Neuronal stem cell (in vitro differentiated cells): ENCODE measurements at regions not wholly inside any gene's neighbourhood (a gene's known extent, or its start where the extent isn't known, plus 50 kb on each side); places are given as distances from the start of the nearest gene placed in this dataset.

Source experiments
- DNase-seq: peaks from one replicate; pipeline ENCODE4 v3.0.0-alpha.2; 2013; ENCODE audit warnings: low spot score
- H2AFZ ChIP-seq: one replicate; pipeline ENCODE4 v1.6.1; 2013; ENCODE audit warnings: mild to moderate bottlenecking, low read length, inconsistent platforms
- H2AK5ac ChIP-seq: 2 replicates; pipeline ENCODE4 v1.6.1; 2013; ENCODE audit warnings: low read depth, mild to moderate bottlenecking, inconsistent platforms, low read length, moderate library complexity, mixed read lengths
- H2BK120ac ChIP-seq: 2 replicates; pipeline ENCODE4 v1.6.1; 2013; ENCODE audit warnings: low read depth, mild to moderate bottlenecking, inconsistent platforms, low read length, moderate library complexity, mixed read lengths
- H2BK12ac ChIP-seq: one replicate; pipeline ENCODE4 v1.6.1; 2013; ENCODE audit warnings: low read length, inconsistent platforms
- H2BK15ac ChIP-seq: 2 replicates; pipeline ENCODE4 v1.6.1; 2013; ENCODE audit warnings: mild to moderate bottlenecking, low read length, inconsistent platforms, mixed read lengths
- H2BK5ac ChIP-seq: one replicate; pipeline ENCODE4 v1.6.1; 2013; ENCODE audit warnings: inconsistent platforms, mild to moderate bottlenecking, low read length, moderate library complexity
- H3K14ac ChIP-seq: one replicate; pipeline ENCODE4 v1.6.1; 2013; ENCODE audit warnings: low read length, inconsistent platforms
- H3K18ac ChIP-seq: 2 replicates; pipeline ENCODE4 v1.6.1; 2013; ENCODE audit warnings: low read length, inconsistent platforms
- H3K23ac ChIP-seq: 2 replicates; pipeline ENCODE4 v1.6.1; 2013; ENCODE audit warnings: low read depth, mild to moderate bottlenecking, mixed read lengths, low read length, inconsistent platforms; ENCODE audit not compliant: poor library complexity
- H3K27ac ChIP-seq: replicated peaks from 3 replicates; pipeline ENCODE4 v1.5.1; 2013; ENCODE audit warnings: low read length, inconsistent platforms
- H3K27me3 ChIP-seq, 3 experiments: 2 replicates each; pipeline ENCODE4 v1.6.1; 2013; ENCODE audit warnings: low read length in 3 of 3, mild to moderate bottlenecking in 2 of 3, inconsistent platforms in 1 of 3, low read depth in 1 of 3, mixed read lengths in 1 of 3, moderate library complexity in 1 of 3; ENCODE audit not compliant: control insufficient read depth in 3 of 3, insufficient read depth in 3 of 3
- H3K36me3 ChIP-seq, 2 donors: replicated peaks in 1 of 2; 2 replicates each; pipeline ENCODE4 v1.6.1; 2013; ENCODE audit warnings: low read length in 2 of 2; ENCODE audit not compliant: control insufficient read depth in 2 of 2, insufficient read depth in 2 of 2
- H3K4ac ChIP-seq: 2 replicates; pipeline ENCODE4 v1.6.1; 2013; ENCODE audit warnings: inconsistent platforms, mild to moderate bottlenecking, low read length, moderate library complexity
- H3K4me1 ChIP-seq, 2 donors: 1 replicate in 1 of 2; 2 replicates in 1 of 2; pipeline ENCODE4 v1.6.1; 2013; ENCODE audit warnings: low read length in 2 of 2, low read depth in 1 of 2; ENCODE audit not compliant: control insufficient read depth in 2 of 2, insufficient read depth in 1 of 2
- H3K4me2 ChIP-seq: one replicate; pipeline ENCODE4 v1.6.1; 2013; ENCODE audit warnings: mild to moderate bottlenecking, low read length, inconsistent platforms; ENCODE audit not compliant: insufficient read depth, poor library complexity, severe bottlenecking
- H3K4me3 ChIP-seq, 2 donors: 2 replicates each; pipeline ENCODE4 v1.5.1; 2013; ENCODE audit warnings: low read length in 2 of 2, mild to moderate bottlenecking in 2 of 2, inconsistent platforms in 1 of 2, moderate library complexity in 1 of 2
- H3K79me1 ChIP-seq: one replicate; pipeline ENCODE4 v1.6.1; 2013; ENCODE audit warnings: low read depth, mild to moderate bottlenecking, inconsistent platforms, low read length, moderate library complexity
- H3K9ac ChIP-seq: one replicate; pipeline ENCODE4 v1.6.1; 2013; ENCODE audit warnings: mild to moderate bottlenecking, low read depth, low read length, inconsistent platforms; ENCODE audit not compliant: poor library complexity
- H3K9me3 ChIP-seq, 2 donors: replicated peaks in 1 of 2; 2 replicates each; pipeline versions ENCODE3 to v1.6.1; 2013; ENCODE audit warnings: low read length in 2 of 2, mild to moderate bottlenecking in 2 of 2, inconsistent platforms in 1 of 2, low read depth in 1 of 2, mixed read lengths in 1 of 2, moderate library complexity in 1 of 2; ENCODE audit not compliant: control insufficient read depth in 2 of 2, insufficient read depth in 1 of 2
- H4K8ac ChIP-seq: one replicate; pipeline ENCODE4 v1.6.1; 2013; ENCODE audit warnings: low read depth, mild to moderate bottlenecking, inconsistent platforms, low read length, moderate library complexity
- H4K91ac ChIP-seq: one replicate; pipeline ENCODE4 v1.6.1; 2013; ENCODE audit warnings: low read length, low read depth, mild to moderate bottlenecking, inconsistent platforms; ENCODE audit not compliant: poor library complexity
- WGBS, 2 donors: extraction: QIAGEN DNeasy Blood & Tissue Kit; methylation state at CpG; one replicate each; pipeline ENCODE4 v1.1.7; 2013; ENCODE audit warnings: missing lambda C conversion rate in 2 of 2, mixed read lengths in 1 of 2; ENCODE audit not compliant: insufficient read length in 2 of 2, insufficient replicate concordance in 1 of 2; ENCODE audit errors: extremely low coverage in 2 of 2; 5-methylcytosine and 5-hydroxymethylcytosine counted together

GRCh38 chr9:107850653-107851052 lies 361.1 kb upstream of the KLF4 start:
- no CpG with 5 or more reads among the region's 6 CpGs for WGBS, 2 donors
- H2BK5ac ChIP-seq: no peak overlapping the region
- no peak overlapping the region for H3K4ac ChIP-seq
- DNase-seq: no peak
- H3K36me3 ChIP-seq: no peaks in the 10 kb centered on the region
- H3K27me3 ChIP-seq: peaks cover 0 to 2% (median 0%) of the 10 kb centered on the region in 3 experiments
- H4K8ac ChIP-seq: no peak overlapping the region
- H3K14ac ChIP-seq: no peak overlapping the region
- no peak overlapping the region for H3K9ac ChIP-seq
- no peak overlapping the region for H2BK12ac ChIP-seq
- no peaks in the 10 kb centered on the region for H3K79me1 ChIP-seq
- peaks cover 0 to 2% of the 10 kb centered on the region in 2 donors for H3K4me1 ChIP-seq
- no peak overlapping the region for H3K27ac ChIP-seq
- H3K23ac ChIP-seq: no peak overlapping the region
- H2BK15ac ChIP-seq: no peak overlapping the region
- no peak overlapping the region for H2AK5ac ChIP-seq
- no peak overlapping the region for H3K4me2 ChIP-seq
- H2AFZ ChIP-seq: no peak overlapping the region
- H4K91ac ChIP-seq: no peak overlapping the region
- H3K4me3 ChIP-seq: no peak overlapping the region
- H3K18ac ChIP-seq: no peak overlapping the region
- H3K9me3 ChIP-seq: peaks cover 0 to 3% of the 10 kb centered on the region in 2 donors
- H2BK120ac ChIP-seq: no peak overlapping the region

DNA sequence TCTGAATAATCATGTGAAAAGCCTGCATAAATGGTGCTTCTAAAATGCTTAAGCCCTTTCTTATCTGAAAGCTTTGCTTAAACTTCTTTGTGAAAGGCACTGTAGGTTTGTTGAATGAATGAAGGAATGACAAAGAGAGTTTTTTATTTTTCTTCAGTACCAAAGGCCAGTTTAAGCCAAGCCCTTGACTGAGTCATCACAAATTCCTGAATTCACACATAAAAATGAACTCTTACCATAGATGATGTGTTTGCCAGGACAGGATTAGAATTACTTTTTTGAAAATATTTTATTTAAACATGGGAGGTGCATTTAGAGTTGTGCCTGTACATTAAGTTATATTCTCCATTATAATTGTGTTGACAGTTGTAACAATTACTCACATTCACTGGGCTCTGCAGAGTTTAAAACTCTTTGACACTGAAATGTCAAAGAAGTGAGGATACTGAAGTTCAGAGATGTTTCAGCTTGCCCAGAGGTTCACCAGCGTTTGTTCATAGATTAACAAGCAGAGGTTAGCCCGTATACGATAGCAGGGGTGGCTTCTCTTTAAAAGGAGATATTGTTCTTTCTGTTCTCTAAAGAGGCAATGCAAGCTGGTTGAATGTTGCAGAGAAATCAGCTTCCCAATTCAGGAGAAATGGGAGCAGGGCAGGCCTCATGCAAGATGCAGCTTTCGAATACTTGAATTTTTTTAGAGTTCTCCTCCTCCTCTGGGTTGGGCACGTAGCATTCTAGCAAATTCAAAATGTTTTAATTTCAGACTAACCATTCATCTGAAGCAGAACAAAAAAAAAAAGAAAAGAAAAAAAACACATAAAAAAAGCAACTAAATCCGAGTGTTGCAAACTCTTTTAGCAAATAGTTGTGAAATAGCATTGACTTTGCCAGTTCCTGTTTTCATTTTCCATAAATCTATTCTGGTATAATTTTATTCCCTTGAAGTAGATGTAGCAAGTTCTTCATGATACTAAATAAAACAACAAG lies 358.7 kb upstream of the KLF4 start:
- WGBS, 2 donors: no CpG with 5 or more reads among the region's 6 CpGs
- H4K91ac ChIP-seq: no peak overlapping the region
- no peaks in the 10 kb centered on the region for H3K9me3 ChIP-seq
- peaks cover 0 to 2% of the 10 kb centered on the region in 2 donors for H3K4me1 ChIP-seq
- peaks cover 0 to 2% (median 0%) of the 10 kb centered on the region in 3 experiments for H3K27me3 ChIP-seq
- H2AK5ac ChIP-seq: no peak overlapping the region
- no peak overlapping the region for H3K27ac ChIP-seq
- no peak overlapping the region for H2AFZ ChIP-seq
- H3K9ac ChIP-seq: no peak overlapping the region
- no peak overlapping the region for H3K23ac ChIP-seq
- H3K4me3 ChIP-seq: no peak overlapping the region
- no peak overlapping the region for H3K4me2 ChIP-seq
- H2BK120ac ChIP-seq: no peak overlapping the region
- no peaks in the 10 kb centered on the region for H3K36me3 ChIP-seq
- H3K18ac ChIP-seq: no peak overlapping the region
- H3K4ac ChIP-seq: no peak overlapping the region
- H2BK5ac ChIP-seq: no peak overlapping the region
- DNase-seq: no peak
- H4K8ac ChIP-seq: no peak overlapping the region
- H2BK12ac ChIP-seq: no peak overlapping the region
- no peak overlapping the region for H2BK15ac ChIP-seq
- H3K14ac ChIP-seq: no peak overlapping the region
- no peaks in the 10 kb centered on the region for H3K79me1 ChIP-seq

- no peak overlapping the region for H2AFZ ChIP-seq
- H3K4me1 ChIP-seq: no peaks in the 10 kb centered on the region
- H3K9me3 ChIP-seq: no peaks in the 10 kb centered on the region
- H3K4me3 ChIP-seq: no peak overlapping the region
- no peak overlapping the region for H4K91ac ChIP-seq
- no peak overlapping the region for H3K27ac ChIP-seq
- H2BK120ac ChIP-seq: no peak overlapping the region
- no peak overlapping the region for H4K8ac ChIP-seq
- H3K36me3 ChIP-seq: no peaks in the 10 kb centered on the region
- no peak overlapping the region for H3K18ac ChIP-seq
- no peak overlapping the region for H2BK12ac ChIP-seq
- no peaks in the 10 kb centered on the region for H3K79me1 ChIP-seq
- no CpG with 5 or more reads among the region's 6 CpGs for WGBS, 2 donors
- no peak overlapping the region for H3K4me2 ChIP-seq
- no peak overlapping the region for H3K23ac ChIP-seq
- no peak overlapping the region for H2AK5ac ChIP-seq
- no peak overlapping the region for H2BK5ac ChIP-seq
- H3K27me3 ChIP-seq: no peaks in the 10 kb centered on the region
- no peak for DNase-seq
- H3K14ac ChIP-seq: no peak overlapping the region
- H3K9ac ChIP-seq: no peak overlapping the region
- no peak overlapping the region for H2BK15ac ChIP-seq
- H3K4ac ChIP-seq: no peak overlapping the region
Measured at GRCh38 chr9:107842530-107842929, 353.0 kb upstream of the KLF4 start.

- Histone ChIP-seq H3K14ac (no peak overlapping the region), H3K4me3 (no peak overlapping the region), H3K4ac (no peak overlapping the region), H3K27ac (no peak overlapping the region), H2BK12ac (no peak overlapping the region), H4K91ac (no peak overlapping the region), H3K27me3 (no peaks in the 10 kb centered on the region), H3K79me1 (no peaks in the 10 kb centered on the region), H2BK5ac (no peak overlapping the region), H3K23ac (no peak overlapping the region), H3K4me1 (no peaks in the 10 kb centered on the region), H2AFZ (no peak overlapping the region), H3K9ac (no peak overlapping the region), H3K9me3 (no peaks in the 10 kb centered on the region), H2BK15ac (no peak overlapping the region), H2BK120ac (no peak overlapping the region), H3K4me2 (no peak overlapping the region), H3K36me3 (no peaks in the 10 kb centered on the region), H2AK5ac (no peak overlapping the region), H3K18ac (no peak overlapping the region), H4K8ac (no peak overlapping the region)
- no CpG with 5 or more reads among the region's 2 CpGs for WGBS, 2 donors
- no peak for DNase-seq
Measured at GRCh38 chr9:107841076-107841475, 351.5 kb upstream of the KLF4 start.
